OCI-LY7 (cell line): ENCODE measurements at regions not wholly inside any gene's neighbourhood (a gene's known extent, or its start where the extent isn't known, plus 50 kb on each side); places are given as distances from the start of the nearest gene placed in this dataset.
"Not testable (repeated sequence)": the region's sequence is repeated elsewhere in the genome, so short reads cannot be mapped to it uniquely, and the experiment has no call there.

ENCODE experiments used
- BruUV-seq: library from RNA; stranded (reverse); fragments of 400-500 nt; replicated peaks from 2 replicates; lab custom pipeline; 2021; lab: Mats Ljungman, UMichigan
- CTCF ChIA-PET: fragments of 300-600 bp; sonication (Branson Sonifier 250); formaldehyde crosslinking; loops from one replicate; lab custom pipeline; 2022; ENCODE audit warnings: antibody characterized with exemption; ENCODE audit not compliant: unreplicated experiment; lab: Charles Lee
- POLR2A ChIA-PET: fragments of 300-600 bp; sonication (Branson Sonifier 250); formaldehyde crosslinking; loops from one replicate; lab custom pipeline; 2022; ENCODE audit warnings: antibody characterized with exemption; lab: Charles Lee
- DNase-seq: peaks from one replicate; pipeline ENCODE4 v3.0.0-alpha.2; 2015; ENCODE audit warnings: low spot score
- H2AFZ ChIP-seq: fragments of 200-600 bp; sonication (generic), shearing (Covaris generic); 2 replicates; pipeline ENCODE4 v1.6.1; 2014; ENCODE audit warnings: mild to moderate bottlenecking, antibody characterized with exemption, low read length, moderate library complexity
- H3K27ac ChIP-seq: fragments of 200-600 bp; sonication (generic); 2 replicates; pipeline ENCODE4 v1.5.1; 2014; ENCODE audit warnings: mixed run types, low read depth, mild to moderate bottlenecking, moderate library complexity, low read length, inconsistent platforms; ENCODE audit not compliant: poor library complexity, severe bottlenecking
- H3K36me3 ChIP-seq: fragments of 200-600 bp; sonication (generic); 2 replicates; pipeline ENCODE4 v1.6.1; 2014; ENCODE audit warnings: mild to moderate bottlenecking, antibody characterized with exemption, low read length, moderate library complexity, mixed read lengths; ENCODE audit not compliant: insufficient read depth
- H3K4me1 ChIP-seq: fragments of 200-600 bp; sonication (generic); 2 replicates; pipeline ENCODE4 v1.5.1; 2014; ENCODE audit warnings: mild to moderate bottlenecking, low read length; ENCODE audit not compliant: insufficient read depth, poor library complexity, severe bottlenecking
- H3K4me2 ChIP-seq: fragments of 200-600 bp; sonication (generic); 2 replicates; pipeline ENCODE4 v1.6.1; 2014; ENCODE audit warnings: mild to moderate bottlenecking, low read length
- H3K4me3 ChIP-seq: fragments of 200-600 bp; sonication (generic); 2 replicates; pipeline ENCODE4 v1.5.1; 2014; ENCODE audit warnings: mild to moderate bottlenecking, low read depth, low read length; ENCODE audit not compliant: poor library complexity, severe bottlenecking
- H3K79me2 ChIP-seq: fragments of 200-600 bp; sonication (generic); 2 replicates; pipeline ENCODE4 v1.6.1; 2016; ENCODE audit warnings: low read depth, mild to moderate bottlenecking, low read length, moderate library complexity, mixed read lengths; ENCODE audit not compliant: insufficient read depth
- H3K9me2 ChIP-seq: fragments of 200-600 bp; sonication (generic); 2 replicates; pipeline ENCODE4 v1.6.1; 2016; ENCODE audit warnings: mild to moderate bottlenecking, low read length, mixed read lengths; ENCODE audit not compliant: insufficient read depth
- H3K9me3 ChIP-seq: fragments of 200-600 bp; sonication (generic); 2 replicates; pipeline ENCODE4 v1.6.1; 2014; ENCODE audit warnings: mild to moderate bottlenecking, mixed run types, low read length, mixed read lengths
- H4K20me1 ChIP-seq: fragments of 200-600 bp; sonication (generic); 2 replicates; pipeline ENCODE4 v1.6.1; 2014; ENCODE audit warnings: mild to moderate bottlenecking, antibody characterized with exemption, low read length, moderate library complexity, mixed read lengths; ENCODE audit not compliant: insufficient read depth
- CTCF ChIP-seq: fragments of 200-600 bp; sonication (generic); conservative IDR thresholded peaks from 2 replicates; pipeline ENCODE4 v1.5.1; 2014; ENCODE audit warnings: mild to moderate bottlenecking, antibody characterized with exemption, low read length, moderate library complexity, mixed read lengths
- EZH2phosphoT487 ChIP-seq: fragments of 200-600 bp; sonication (generic); IDR thresholded peaks from 2 replicates; pipeline ENCODE4 v1.6.1; 2018; ENCODE audit warnings: low read depth, borderline replicate concordance, mild to moderate bottlenecking, mixed run types, antibody characterized with exemption, low read length, moderate library complexity, mixed read lengths
- intact Hi-C: fragments of 100-400 bp; cut with micrococcal nuclease; formaldehyde crosslinking; loops from one replicate; pipeline ENCODE4 v1.10.0; 2022; ENCODE audit not compliant: unreplicated experiment

DNA sequence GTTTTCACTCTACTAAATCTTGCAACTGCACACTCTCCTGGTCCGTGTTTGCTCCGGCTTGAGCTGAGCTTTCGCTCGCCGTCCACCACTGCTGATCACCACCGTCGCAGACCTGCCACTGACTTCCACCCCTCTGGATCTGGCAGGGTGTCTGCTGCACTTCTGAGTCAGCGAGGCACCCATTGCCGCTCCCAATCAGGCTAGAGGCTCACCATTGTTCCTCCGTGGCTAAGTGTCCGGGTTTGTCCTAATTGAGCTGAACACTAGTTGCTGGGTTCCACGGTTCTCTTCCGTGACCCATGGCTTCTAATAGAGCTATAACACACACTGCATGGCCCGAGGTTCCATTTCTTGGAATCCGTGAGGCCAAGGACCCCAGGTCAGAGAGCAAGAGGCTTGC, 98.6 kb upstream of the GPR6 start:
- ChIA-PET POLR2A (no interaction called here), CTCF (no interaction called here)
- H3K9me3 ChIP-seq: no peaks in the 10 kb centered on the region
- intact Hi-C loops: loop anchor here (10.0 kb wide), 1 partner anchor 155 kb away; no protein-coding TSS in a partner anchor
- no peak overlapping the region for H3K27ac ChIP-seq
- no peaks in the 10 kb centered on the region for H3K9me2 ChIP-seq
- no peak for DNase-seq
- no peaks in the 10 kb centered on the region for H3K79me2 ChIP-seq
- no peak overlapping the region for H3K4me3 ChIP-seq
- no peak overlapping the region for H3K4me2 ChIP-seq
- H3K4me1 ChIP-seq: no peaks in the 10 kb centered on the region
- BruUV-seq: no TSS peak
- TF ChIP-seq CTCF (no peak), EZH2phosphoT487 (no peak)
- no peak overlapping the region for H2AFZ ChIP-seq
- H4K20me1 ChIP-seq: no peaks in the 10 kb centered on the region
- H3K36me3 ChIP-seq: no peaks in the 10 kb centered on the region

DNA sequence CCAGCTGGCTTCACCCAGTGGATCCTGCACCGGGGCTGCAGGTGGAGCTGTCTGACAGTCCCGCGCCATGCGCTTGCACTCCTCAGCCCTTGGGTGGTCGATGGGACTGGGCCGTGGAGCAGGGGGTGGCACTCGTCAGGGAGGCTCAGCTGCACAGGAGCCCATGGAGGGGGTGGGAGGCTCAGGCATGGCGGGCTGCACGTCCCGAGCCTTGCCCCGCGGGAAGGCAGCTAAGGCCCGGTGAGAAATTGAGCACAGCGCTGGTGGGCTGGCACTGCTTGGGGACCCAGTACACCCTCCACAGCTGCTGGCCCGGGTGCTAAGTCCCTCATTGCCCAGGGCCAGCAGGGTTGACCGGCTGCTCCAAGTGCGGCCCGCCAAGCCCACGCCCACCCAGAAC, 97.0 kb upstream of the GPR6 start:
- BruUV-seq, DNase-seq, H3K9me2 ChIP-seq, H3K4me3 ChIP-seq, H4K20me1 ChIP-seq, intact Hi-C loops, H3K79me2 ChIP-seq, H3K4me2 ChIP-seq, CTCF ChIA-PET, H3K27ac ChIP-seq, POLR2A ChIA-PET, H3K36me3 ChIP-seq, H2AFZ ChIP-seq, H3K9me3 ChIP-seq, H3K4me1 ChIP-seq: not testable (repeated sequence)

DNA sequence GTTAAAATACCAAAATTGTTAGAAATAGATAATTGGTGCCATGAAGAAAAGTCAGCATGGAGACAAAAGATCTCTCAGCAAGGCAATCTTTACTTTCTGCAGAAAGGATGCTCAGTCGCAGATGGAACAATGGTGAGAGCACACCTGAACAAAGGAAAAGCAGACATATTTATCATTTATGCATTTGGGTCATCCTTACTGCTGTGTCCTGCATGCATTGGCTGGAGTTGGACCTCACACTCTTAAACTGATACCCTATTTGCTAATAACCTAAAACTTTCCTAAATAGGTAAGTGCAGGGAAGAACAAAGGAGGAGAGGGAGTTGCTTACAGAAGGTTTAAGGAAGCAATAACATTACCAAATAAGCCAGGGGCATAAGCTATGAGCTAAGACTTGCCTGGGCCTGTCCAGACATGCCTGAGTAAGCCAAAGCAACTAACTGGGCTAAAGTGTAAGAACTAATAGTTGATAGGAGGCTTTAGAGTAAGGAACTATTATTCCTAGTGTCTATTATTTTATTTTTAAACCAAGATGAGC, 96.1 kb upstream of the GPR6 start:
- H3K79me2 ChIP-seq, H3K9me3 ChIP-seq, H3K4me1 ChIP-seq, H3K9me2 ChIP-seq, H3K27ac ChIP-seq, H3K4me3 ChIP-seq, H3K36me3 ChIP-seq, H3K4me2 ChIP-seq, H2AFZ ChIP-seq, CTCF ChIA-PET, BruUV-seq, H4K20me1 ChIP-seq, intact Hi-C loops, DNase-seq: not testable (repeated sequence)
- POLR2A ChIA-PET: interaction anchor here (0.6 kb wide), 1 partner anchor 324 kb away, joined by 3 read pairs; no protein-coding TSS in a partner anchor

DNA sequence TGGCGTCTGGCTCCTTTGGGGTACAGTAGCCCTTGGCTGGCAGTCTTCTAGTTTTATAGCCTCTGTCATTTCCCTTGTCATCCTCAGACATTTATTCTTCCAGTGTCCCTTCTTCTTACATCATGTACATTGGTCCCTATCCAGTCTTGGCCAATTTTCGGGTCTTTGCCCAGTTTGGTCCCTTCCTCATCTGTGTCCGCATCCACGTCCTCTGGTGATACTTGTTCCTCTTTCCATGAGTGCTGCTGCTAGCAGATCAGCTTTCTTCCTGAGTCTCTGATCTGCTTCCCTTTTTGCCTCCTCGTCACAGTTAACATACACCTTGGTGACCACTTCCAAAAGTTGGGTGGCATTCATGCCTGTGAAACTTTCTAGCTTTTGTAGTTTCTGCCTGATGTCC, 86.2 kb upstream of the GPR6 start:
- H3K79me2 ChIP-seq: no peaks in the 10 kb centered on the region
- H3K9me3 ChIP-seq: no peaks in the 10 kb centered on the region
- H3K36me3 ChIP-seq: no peaks in the 10 kb centered on the region
- no peaks in the 10 kb centered on the region for H4K20me1 ChIP-seq
- H3K9me2 ChIP-seq: no peaks in the 10 kb centered on the region
- intact Hi-C loops: no loop called here
- no peak for DNase-seq
- no peak overlapping the region for H3K4me2 ChIP-seq
- no TSS peak for BruUV-seq
- H3K4me3 ChIP-seq: no peak overlapping the region
- no peak for TF ChIP-seq CTCF
- TF ChIP-seq EZH2phosphoT487: no peak
- no peaks in the 10 kb centered on the region for H3K4me1 ChIP-seq
- CTCF ChIA-PET: no interaction called here
- no peak overlapping the region for H3K27ac ChIP-seq
- H2AFZ ChIP-seq: no peak overlapping the region
- POLR2A ChIA-PET: no interaction called here
